T-helper 1 cell treated with Interleukin-12 subunit alpha and Interleukin-12 subunit beta and Interleukin-4 antibody, amounts not matched to agents 30 ng/mL and 1 ng/mL, for 36 hours (primary cell): ENCODE measurements at regions not wholly inside any gene's neighbourhood (a gene's known extent, or its start where the extent isn't known, plus 50 kb on each side); places are given as distances from the start of the nearest gene placed in this dataset.

ENCODE experiments used
- intact Hi-C: fragments of 100-400 bp; cut with micrococcal nuclease; formaldehyde crosslinking; loops from one replicate; pipeline ENCODE4 v1.15.1; 2024

DNA sequence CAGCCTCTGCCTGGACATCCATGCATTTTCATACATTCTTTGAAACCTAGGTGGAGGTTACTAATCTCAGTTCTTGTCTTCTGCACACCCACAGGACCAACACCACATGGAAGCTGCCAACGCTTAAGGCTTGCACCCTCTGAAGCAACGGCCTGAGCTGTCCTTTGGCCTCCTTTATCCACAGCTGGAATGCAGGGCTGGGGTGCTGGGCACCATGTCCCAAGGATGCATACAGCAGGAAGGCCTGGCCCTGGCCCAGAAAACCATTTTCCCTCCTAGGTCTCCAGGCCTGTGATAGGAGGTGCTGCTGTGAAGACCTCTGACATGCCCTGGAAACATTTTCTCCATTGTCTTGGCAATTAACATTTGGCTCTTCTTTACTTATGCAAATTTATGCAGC is 1168.6 kb downstream of the KCNT2 start:
- intact Hi-C loops = no loop called here

DNA sequence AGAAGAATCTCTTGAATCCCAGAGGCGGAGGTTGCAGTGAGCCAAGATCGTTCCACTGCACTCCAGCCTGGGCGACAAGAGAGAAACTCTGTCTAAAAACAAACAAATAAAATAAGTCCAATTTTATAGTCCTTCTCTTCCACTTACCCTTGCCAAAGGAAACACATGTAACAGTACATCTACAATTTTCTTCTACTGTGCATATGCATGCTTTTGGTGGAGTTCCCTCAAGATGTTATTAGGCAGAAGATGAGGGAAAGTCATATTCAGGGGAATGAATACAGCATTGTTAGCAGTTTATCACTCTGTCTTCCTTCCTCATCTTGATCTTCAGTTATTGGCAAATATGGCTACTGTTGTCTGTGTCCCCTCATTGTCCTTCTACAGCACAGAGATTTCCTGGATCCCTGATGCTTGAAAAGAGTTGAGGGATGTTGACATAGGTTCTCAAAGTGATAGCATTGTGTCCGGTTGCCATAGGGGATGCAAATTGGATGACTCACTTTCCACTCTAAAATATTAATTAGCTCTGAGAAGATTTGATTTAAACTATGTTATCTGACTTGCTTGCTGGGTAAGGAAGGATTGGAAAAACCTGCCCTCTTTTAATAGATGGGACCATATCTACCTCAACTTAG is 1173.6 kb downstream of the KCNT2 start:
- intact Hi-C loops = no loop called here

DNA sequence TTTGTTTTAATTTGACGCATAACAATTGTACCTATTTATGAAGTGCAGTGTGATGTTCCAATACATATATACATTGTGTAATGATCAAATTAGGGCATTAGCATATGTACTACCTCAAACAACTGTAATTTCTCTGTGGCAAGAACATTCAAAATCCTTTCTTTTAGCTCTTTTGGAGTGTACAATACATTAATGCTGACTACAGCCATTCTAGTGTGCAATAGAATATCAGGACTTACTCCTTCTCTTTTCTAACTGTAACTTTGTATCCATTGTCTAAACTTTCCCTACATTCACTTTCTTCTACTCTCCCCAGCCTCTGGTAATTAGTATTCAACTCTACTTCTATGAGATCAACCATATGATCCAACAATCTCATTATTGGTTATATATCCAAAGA is 1177.4 kb downstream of the KCNT2 start:
- intact Hi-C loops = no loop called here

DNA sequence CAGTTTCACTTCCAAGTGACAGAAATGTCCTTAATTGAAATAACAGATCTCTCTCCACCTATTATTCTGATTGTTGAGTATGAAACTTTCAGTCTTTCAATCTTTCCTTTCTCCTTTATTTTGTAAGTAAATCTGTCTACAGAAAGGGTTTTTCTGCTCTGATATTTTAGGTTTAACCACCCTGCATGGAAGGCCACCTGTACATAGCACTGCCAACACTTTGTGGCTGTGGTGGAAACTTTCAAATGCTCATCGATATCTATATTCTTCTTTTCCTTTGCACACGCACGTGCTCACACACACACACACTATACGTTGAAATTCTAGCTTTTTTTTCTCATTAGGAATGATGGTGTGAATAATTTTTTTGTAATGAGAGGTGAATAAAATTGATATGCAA is 1179.3 kb downstream of the KCNT2 start:
- intact Hi-C loops = no loop called here

- intact Hi-C loops = no loop called here
Observed at GRCh38 chr1:195415584-195415983, 1192.7 kb downstream of the KCNT2 start.

DNA sequence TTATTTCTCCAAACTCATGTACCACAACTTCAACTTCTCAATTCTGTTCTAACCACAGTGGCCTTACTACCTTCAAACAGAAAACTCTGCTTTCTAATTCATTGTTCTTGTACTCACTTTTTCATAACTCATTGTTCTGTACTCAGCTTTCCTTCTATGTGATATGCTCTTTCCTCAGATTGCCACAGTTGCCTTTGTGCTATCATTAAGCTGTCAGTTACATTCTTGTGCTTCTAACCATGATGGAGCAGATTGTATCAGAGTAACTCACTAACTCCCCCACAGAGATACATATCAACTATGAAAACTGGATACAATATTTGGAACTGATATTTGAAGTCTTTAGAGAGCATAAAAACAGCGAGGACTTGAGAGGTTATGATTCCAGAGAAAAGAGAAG is 1213.7 kb downstream of the KCNT2 start:
- intact Hi-C loops = no loop called here

DNA sequence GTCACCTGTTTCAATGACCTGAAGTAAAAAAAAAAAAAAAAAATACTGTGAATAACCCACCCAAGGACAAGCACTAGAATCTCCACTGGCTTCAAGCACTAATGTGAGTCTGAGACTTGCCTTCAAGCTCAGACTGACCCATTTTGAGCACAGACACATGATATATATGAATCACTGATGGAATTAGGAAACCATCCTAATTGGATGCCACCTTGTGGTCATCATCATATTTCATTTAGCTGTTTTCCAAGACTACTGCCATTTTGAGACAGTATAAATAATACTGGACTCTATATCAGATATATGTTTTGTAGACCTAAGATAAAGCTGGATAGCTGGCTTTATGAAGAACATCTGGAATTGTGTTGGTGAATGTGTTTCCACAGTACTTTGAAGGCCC is 1232.0 kb downstream of the KCNT2 start:
- intact Hi-C loops = no loop called here

DNA sequence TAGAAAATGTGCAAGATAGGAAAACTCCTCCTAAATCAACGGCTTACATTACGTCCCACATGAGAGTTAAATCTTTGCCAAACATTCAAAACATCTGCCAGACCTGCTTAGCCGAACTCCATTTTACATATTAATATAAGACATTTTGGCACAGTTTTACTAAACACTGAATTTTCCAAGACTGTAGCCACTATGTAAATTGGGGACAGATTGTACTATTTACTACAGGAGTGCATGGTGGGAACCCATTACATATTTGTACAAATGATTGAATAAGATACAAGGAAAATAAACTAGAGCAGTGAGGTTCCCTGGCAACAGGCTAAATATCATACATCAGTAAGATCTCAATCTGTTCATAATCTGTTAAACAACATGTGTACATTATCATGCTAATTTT is 1234.4 kb downstream of the KCNT2 start:
- intact Hi-C loops = no loop called here

- intact Hi-C loops = no loop called here
Observed at GRCh38 chr1:195345149-195345548, 1263.1 kb downstream of the KCNT2 start.

DNA sequence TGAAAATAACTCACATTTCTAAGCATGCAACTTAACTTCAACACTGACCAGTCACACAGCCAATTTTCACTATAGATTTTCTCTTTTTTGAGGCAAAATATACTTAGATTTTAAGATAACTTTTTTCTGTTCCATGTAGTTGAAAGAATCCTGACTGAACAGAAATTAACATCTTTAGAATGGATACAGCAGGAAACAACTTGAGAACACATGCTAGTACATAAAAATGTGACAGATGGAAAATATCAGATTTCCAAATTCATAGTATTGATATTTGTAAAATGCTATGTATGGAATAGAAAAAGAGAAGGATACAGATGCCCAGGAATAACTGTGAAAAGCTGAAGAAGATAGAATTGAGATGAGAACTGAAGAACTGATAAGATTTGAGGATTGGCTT is 1270.6 kb downstream of the KCNT2 start:
- intact Hi-C loops = no loop called here

DNA sequence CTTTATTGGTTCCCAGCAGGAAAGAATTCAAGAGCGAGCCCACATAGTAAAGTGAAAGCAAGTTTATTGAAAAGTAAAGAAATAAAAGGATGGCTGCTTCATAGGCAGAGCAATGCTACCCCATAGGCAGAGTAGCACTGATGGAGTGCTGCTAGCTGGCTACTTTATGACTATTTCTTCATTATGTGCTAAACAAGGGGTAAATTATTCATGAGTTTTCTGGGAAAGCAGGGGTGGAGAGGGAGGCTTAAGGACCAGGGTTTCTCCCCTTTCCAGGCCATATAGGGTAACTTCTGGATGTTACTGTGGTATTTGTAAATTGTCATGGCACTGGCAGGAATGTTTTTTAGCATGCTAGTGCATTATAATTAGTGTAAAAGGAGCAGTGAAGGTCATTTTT is 1271.4 kb downstream of the KCNT2 start:
- intact Hi-C loops = no loop called here

- intact Hi-C loops = no loop called here
Observed at GRCh38 chr1:195335541-195335940, 1272.7 kb downstream of the KCNT2 start.

GRCh38 chr1:195332102-195332501 is 1276.1 kb downstream of the KCNT2 start:
- intact Hi-C loops = no loop called here

DNA sequence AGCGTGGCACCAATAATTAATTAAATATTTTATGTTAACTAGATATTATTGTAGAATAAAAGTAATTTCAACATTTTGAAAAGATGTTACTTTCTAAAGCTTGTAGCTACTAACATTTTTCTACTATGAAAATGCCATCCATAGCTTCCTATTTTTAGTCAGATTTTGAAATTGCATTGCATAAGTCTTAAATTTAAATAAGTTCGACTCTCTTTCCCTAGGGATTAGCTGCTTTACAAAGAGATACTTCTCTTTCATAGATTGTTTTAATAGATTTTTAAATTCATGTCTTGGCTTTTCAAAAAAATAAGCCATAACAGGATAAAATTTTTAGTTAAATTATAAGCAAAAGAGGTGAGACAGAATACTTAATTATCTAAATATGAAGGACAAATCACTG is 1279.6 kb downstream of the KCNT2 start:
- intact Hi-C loops = no loop called here

GRCh38 chr1:195328102-195328501 is 1280.1 kb downstream of the KCNT2 start:
- intact Hi-C loops = no loop called here

- intact Hi-C loops = no loop called here
Observed at GRCh38 chr1:195327361-195327760, 1280.9 kb downstream of the KCNT2 start.

GRCh38 chr1:195326325-195326724 is 1281.9 kb downstream of the KCNT2 start:
- intact Hi-C loops = no loop called here

DNA sequence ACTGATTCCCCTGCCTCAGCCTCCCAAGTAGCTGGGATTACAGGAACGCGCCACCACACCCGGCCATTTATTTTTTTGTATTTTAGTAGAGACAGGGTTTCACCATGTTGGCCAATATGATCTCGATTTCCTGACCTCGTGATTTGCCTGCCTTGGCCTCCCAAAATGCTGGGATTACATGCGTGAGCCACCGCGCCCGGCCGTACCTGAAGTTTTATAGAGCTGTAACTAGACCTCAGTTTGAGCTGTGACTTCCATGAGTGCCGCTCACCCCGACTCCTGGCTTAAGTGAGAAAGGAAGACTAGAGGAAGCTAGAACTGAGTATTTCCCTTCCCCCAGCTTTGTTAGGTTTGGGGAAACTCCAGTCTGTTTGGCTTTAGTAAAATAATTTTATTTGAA is 1283.1 kb downstream of the KCNT2 start:
- intact Hi-C loops = no loop called here

DNA sequence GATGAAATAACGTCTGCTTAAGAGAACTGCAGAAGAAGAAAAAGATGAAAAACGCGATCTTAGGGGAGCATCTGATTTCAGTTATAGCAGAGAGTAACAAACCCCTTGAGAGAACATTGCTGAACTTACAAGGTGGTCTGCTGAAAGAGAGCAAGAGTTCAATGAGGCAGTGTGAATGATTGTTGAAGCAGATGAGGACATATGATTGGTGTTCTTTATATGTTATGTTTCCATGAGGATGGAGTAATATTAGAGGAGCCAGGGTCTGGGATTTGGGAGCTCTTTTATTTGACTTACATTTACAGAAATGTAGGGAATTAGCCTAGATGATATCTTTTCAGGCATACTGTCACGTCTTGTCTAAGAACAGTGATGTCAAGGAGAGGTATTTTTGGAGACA is 1302.0 kb downstream of the KCNT2 start:
- intact Hi-C loops = no loop called here

GRCh38 chr1:195294911-195295310 is 1313.3 kb downstream of the KCNT2 start:
- intact Hi-C loops = no loop called here

- intact Hi-C loops = no loop called here
Observed at GRCh38 chr1:195278644-195279043, 1329.6 kb downstream of the KCNT2 start.

GRCh38 chr1:195275710-195276109 is 1332.5 kb downstream of the KCNT2 start:
- intact Hi-C loops = no loop called here

DNA sequence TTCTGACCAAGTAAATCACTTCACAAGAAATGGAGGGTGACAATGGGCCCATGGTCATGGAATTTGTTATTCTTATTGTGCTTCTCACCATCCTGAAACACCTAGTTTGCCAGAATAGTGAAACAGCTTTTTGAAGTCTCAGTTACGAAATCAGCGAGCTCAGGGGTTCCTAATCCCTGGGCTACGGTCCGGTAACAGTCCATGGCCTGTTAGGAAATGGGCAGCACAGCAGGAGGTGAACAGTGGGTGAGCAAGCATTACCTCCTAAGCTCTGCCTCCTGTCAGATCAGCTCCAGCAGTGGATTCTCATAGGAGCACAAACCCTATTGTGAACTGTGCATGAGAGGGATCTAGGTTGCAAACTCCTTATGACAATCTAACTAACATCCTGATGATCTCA is 1356.3 kb downstream of the KCNT2 start:
- intact Hi-C loops = no loop called here

DNA sequence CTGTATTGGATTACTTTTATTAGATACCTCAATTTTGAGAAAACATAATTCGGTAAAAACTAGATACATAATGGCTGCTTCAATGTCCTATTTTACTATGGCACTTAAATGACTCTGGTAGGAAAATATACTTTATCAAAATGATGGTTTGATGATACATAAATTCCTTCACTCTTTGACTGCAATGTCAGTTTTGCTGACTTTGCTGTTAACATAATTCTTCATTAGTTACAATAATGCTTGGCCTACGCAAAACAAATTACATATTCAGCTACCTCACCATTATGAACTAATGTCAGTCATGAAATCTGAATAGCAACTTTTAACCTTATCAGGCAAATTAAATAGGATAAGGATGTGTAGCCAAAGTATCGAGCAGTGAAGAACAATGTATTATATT is 1364.7 kb downstream of the KCNT2 start:
- intact Hi-C loops = no loop called here
